A549 (cell line): ENCODE measurements at regions not wholly inside any gene's neighbourhood (a gene's known extent, or its start where the extent isn't known, plus 50 kb on each side); places are given as distances from the start of the nearest gene placed in this dataset.

Experiments used
- EHF ChIP-seq: fragments of 250-450 bp; sonication (Bioruptor Pico); IDR thresholded peaks from 2 replicates; pipeline ENCODE4 v1.5.0; 2020; ENCODE audit warnings: mild to moderate bottlenecking
- FOSB ChIP-seq: fragments of 250-450 bp; sonication (Bioruptor Pico); IDR thresholded peaks from 2 replicates; pipeline ENCODE4 v1.5.0; 2020; ENCODE audit warnings: mild to moderate bottlenecking, moderate library complexity
- POLR2A ChIP-seq: IDR thresholded peaks from 2 replicates; pipeline ENCODE4 v1.6.1; 2012; ENCODE audit warnings: mild to moderate bottlenecking, low read length
- RAD21 ChIP-seq, 2 experiments: fragments of >200 bp in 1 of 2; sonication (Bioruptor Twin) in 1 of 2; formaldehyde crosslinking in 1 of 2; IDR thresholded peaks in 1 of 2; conservative IDR thresholded peaks in 1 of 2; 2 replicates in 1 of 2; 3 replicates in 1 of 2; pipeline ENCODE4 v1.6.1; 2012 to 2018; ENCODE audit warnings: inconsistent platforms in 1 of 2
- ZC3H11A ChIP-seq: fragments of 450-650 bp; IDR thresholded peaks from 2 replicates; pipeline ENCODE4 v1.6.1; 2014; ENCODE audit warnings: antibody characterized with exemption, mild to moderate bottlenecking
- ZSCAN20 ChIP-seq: fragments of 250-450 bp; sonication (Bioruptor Pico); IDR thresholded peaks from 2 replicates; pipeline ENCODE4 v1.8.0; 2022; ENCODE audit warnings: mild to moderate bottlenecking, moderate library complexity
- TF ChIP-seq, protein P1 (sequence below): fragments of 150-350 bp; IDR thresholded peaks from 2 replicates; pipeline ENCODE4 v1.6.1; 2014; ENCODE audit warnings: low read depth, mild to moderate bottlenecking, low read length
- TF ChIP-seq, protein P2 (sequence below): fragments of >200 bp; sonication (Bioruptor Twin); formaldehyde crosslinking; IDR thresholded peaks from 3 replicates; pipeline ENCODE4 v1.5.1; 2016

DNA sequence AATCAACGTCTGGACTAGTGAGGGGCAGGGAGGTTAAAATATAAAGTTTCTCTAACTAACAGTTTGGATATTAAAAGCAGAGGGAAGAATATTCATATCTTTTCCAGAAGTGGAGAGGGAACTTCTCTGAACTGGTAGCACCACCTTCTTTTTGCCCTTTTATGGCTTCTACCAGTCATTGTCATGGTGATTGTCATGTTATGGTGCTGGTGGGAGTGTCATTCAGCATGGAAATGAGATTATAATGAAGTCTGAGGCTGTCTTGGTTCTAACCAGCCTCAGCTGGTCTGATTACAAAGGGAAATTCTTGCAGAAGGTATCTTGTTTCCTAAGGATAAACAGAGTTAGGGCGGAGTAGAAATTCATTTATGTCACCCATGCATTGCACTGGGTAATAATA lies 523.8 kb downstream of the ZWINT start:
- TF ChIP-seq ZSCAN20 (no peak), FOSB (CRISPR knock-in tag) (no peak), POLR2A (no peak), ZC3H11A (no peak), EHF (CRISPR knock-in tag) (no peak), RAD21 (conservative IDR thresholded peaks at IDR 0.05 in 1 of 2, IDR thresholded peaks at IDR 0.05 in 1 of 2) (no peak)
- TF ChIP-seq, protein P1, sequence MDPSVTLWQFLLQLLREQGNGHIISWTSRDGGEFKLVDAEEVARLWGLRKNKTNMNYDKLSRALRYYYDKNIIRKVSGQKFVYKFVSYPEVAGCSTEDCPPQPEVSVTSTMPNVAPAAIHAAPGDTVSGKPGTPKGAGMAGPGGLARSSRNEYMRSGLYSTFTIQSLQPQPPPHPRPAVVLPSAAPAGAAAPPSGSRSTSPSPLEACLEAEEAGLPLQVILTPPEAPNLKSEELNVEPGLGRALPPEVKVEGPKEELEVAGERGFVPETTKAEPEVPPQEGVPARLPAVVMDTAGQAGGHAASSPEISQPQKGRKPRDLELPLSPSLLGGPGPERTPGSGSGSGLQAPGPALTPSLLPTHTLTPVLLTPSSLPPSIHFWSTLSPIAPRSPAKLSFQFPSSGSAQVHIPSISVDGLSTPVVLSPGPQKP, result no peak
- TF ChIP-seq, protein P2, sequence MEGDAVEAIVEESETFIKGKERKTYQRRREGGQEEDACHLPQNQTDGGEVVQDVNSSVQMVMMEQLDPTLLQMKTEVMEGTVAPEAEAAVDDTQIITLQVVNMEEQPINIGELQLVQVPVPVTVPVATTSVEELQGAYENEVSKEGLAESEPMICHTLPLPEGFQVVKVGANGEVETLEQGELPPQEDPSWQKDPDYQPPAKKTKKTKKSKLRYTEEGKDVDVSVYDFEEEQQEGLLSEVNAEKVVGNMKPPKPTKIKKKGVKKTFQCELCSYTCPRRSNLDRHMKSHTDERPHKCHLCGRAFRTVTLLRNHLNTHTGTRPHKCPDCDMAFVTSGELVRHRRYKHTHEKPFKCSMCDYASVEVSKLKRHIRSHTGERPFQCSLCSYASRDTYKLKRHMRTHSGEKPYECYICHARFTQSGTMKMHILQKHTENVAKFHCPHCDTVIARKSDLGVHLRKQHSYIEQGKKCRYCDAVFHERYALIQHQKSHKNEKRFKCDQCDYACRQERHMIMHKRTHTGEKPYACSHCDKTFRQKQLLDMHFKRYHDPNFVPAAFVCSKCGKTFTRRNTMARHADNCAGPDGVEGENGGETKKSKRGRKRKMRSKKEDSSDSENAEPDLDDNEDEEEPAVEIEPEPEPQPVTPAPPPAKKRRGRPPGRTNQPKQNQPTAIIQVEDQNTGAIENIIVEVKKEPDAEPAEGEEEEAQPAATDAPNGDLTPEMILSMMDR, result no peak
